H1 (cell line): ENCODE measurements at regions not wholly inside any gene's neighbourhood (a gene's known extent, or its start where the extent isn't known, plus 50 kb on each side); places are given as distances from the start of the nearest gene placed in this dataset.

Experiments
- KDM5A ChIP-seq: fragments of 200-600 bp; IDR thresholded peaks from 2 replicates; pipeline ENCODE4 v1.7.1; 2012; ENCODE audit warnings: mild to moderate bottlenecking, low read length, inconsistent platforms, mixed read lengths
- SP1 ChIP-seq: IDR thresholded peaks from 2 replicates; pipeline ENCODE4 v1.6.1; 2011; ENCODE audit warnings: low read depth, low read length
- TF ChIP-seq, protein P1 (sequence below): IDR thresholded peaks from 2 replicates; pipeline ENCODE4 v1.6.1; 2011; ENCODE audit warnings: low read depth, mild to moderate bottlenecking, low read length; ENCODE audit not compliant: insufficient read depth

DNA sequence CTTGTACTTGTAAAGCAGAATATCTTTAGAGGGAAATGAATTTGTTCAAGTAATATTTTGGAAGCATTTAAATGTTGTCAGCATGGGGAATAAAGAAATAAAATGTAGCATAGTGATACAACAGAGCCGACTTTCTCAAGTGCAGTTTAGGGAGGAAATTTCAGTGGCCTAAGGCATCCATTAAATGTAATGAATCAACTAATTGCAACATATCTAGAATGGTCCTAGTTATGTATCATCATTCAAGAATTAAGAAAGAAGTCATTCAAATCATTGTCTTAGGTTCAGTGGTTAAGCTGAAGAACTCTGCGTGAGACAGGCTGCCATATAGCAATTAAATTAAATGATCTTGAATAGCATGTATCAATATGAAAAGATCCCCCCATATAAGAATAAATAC is 360.7 kb downstream of the TBX15 start:
- TF ChIP-seq KDM5A (no peak), SP1 (no peak)
- TF ChIP-seq, protein P1, sequence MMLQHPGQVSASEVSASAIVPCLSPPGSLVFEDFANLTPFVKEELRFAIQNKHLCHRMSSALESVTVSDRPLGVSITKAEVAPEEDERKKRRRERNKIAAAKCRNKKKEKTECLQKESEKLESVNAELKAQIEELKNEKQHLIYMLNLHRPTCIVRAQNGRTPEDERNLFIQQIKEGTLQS, result no peak
